CD4-positive, alpha-beta memory T cell (primary cell): ENCODE measurements at regions not wholly inside any gene's neighbourhood (a gene's known extent, or its start where the extent isn't known, plus 50 kb on each side); places are given as distances from the start of the nearest gene placed in this dataset.

Source experiments
- CTCF ChIA-PET: fragments of 350-600 bp; sonication (Branson Sonifier 250); formaldehyde crosslinking; loops from one replicate; lab custom pipeline; 2021; ENCODE audit warnings: inconsistent platforms; ENCODE audit not compliant: partially characterized antibody; lab: Charles Lee
- POLR2A ChIA-PET: fragments of 350-600 bp; sonication (Branson Sonifier 250); formaldehyde crosslinking; loops from one replicate; lab custom pipeline; 2021; ENCODE audit not compliant: partially characterized antibody; lab: Charles Lee
- DNase-seq, 5 donors: peaks; one replicate each; pipeline versions ENCODE4 v3.0.0 to v3.0.0-alpha.2; 2020 to 2022; ENCODE audit warnings: mixed read lengths in 1 of 5
- H3K27ac ChIP-seq: one replicate; pipeline ENCODE4 v1.7.0; 2013; ENCODE audit warnings: low read depth, low read length
- H3K27me3 ChIP-seq: 2 replicates; pipeline ENCODE4 v1.7.0; 2013; ENCODE audit warnings: mild to moderate bottlenecking, low read length, moderate library complexity; ENCODE audit not compliant: insufficient read depth
- H3K36me3 ChIP-seq: 2 replicates; pipeline ENCODE4 v1.7.0; 2013; ENCODE audit warnings: mild to moderate bottlenecking, low read length, moderate library complexity; ENCODE audit not compliant: insufficient read depth
- H3K4me1 ChIP-seq: 2 replicates; pipeline ENCODE4 v1.7.0; 2013; ENCODE audit warnings: mild to moderate bottlenecking, low read length, moderate library complexity; ENCODE audit not compliant: insufficient read depth
- H3K4me3 ChIP-seq, 2 donors: one replicate each; pipeline ENCODE4 v1.7.0; 2013; ENCODE audit warnings: low read length in 2 of 2, mild to moderate bottlenecking in 1 of 2
- H3K9me3 ChIP-seq, 2 donors: one replicate each; pipeline ENCODE4 v1.7.0; 2013; ENCODE audit warnings: low read length in 2 of 2, control low read depth in 1 of 2; ENCODE audit not compliant: control insufficient read depth in 1 of 2
- H3K27ac Mint-ChIP-seq, 7 donors: one replicate each; pipeline ENCODE4 v1.8.0; 2020 to 2021; ENCODE audit warnings: mixed read lengths in 7 of 7, mild to moderate bottlenecking in 6 of 7, inconsistent platforms in 3 of 7, moderate library complexity in 3 of 7
- H3K27me3 Mint-ChIP-seq, 2 donors: one replicate each; pipeline ENCODE4 v1.8.0; 2020 to 2021; ENCODE audit warnings: mixed read lengths in 2 of 2
- H3K36me3 Mint-ChIP-seq, 2 donors: one replicate each; pipeline ENCODE4 v1.8.0; 2020 to 2021; ENCODE audit warnings: mixed read lengths in 2 of 2, inconsistent platforms in 1 of 2, mild to moderate bottlenecking in 1 of 2
- H3K4me1 Mint-ChIP-seq, 4 donors: one replicate each; pipeline ENCODE4 v1.8.0; 2020 to 2021; ENCODE audit warnings: mixed read lengths in 4 of 4, mild to moderate bottlenecking in 1 of 4
- H3K4me3 Mint-ChIP-seq, 8 donors: one replicate each; pipeline ENCODE4 v1.8.0; 2020 to 2021; ENCODE audit warnings: mixed read lengths in 8 of 8, mild to moderate bottlenecking in 7 of 8, moderate library complexity in 6 of 8, inconsistent platforms in 3 of 8
- H3K9me3 Mint-ChIP-seq, 8 donors: one replicate each; pipeline ENCODE4 v1.8.0; 2020 to 2021; ENCODE audit warnings: mixed read lengths in 8 of 8, mild to moderate bottlenecking in 5 of 8, inconsistent platforms in 3 of 8, moderate library complexity in 1 of 8
- intact Hi-C: fragments of 100-400 bp; cut with micrococcal nuclease; formaldehyde crosslinking; loops from one replicate; pipeline ENCODE4 v1.15.1; 2023

- intact Hi-C loops = no loop called here
- Mint-ChIP-seq H3K9me3 (peaks cover 0 to 6% (median 3%) of the 10 kb centered on the region in 8 donors), H3K36me3 (no peaks in the 10 kb centered on the region), H3K27ac (peak overlapping the region in 1 of 7 donors; percentile 45), H3K4me3 (peak overlapping the region in 1 of 8 donors; percentile 41), H3K4me1 (no peaks in the 10 kb centered on the region), H3K27me3 (peaks cover 6 to 9% of the 10 kb centered on the region in 2 donors)
- no peaks in the 10 kb centered on the region for H3K36me3 ChIP-seq
- POLR2A ChIA-PET = no interaction called here
- no peaks in the 10 kb centered on the region for H3K9me3 ChIP-seq
- H3K4me3 ChIP-seq = no peak overlapping the region
- no peak for DNase-seq
- H3K27me3 ChIP-seq = no peaks in the 10 kb centered on the region
- no peaks in the 10 kb centered on the region for H3K4me1 ChIP-seq
- H3K27ac ChIP-seq = no peak overlapping the region
- CTCF ChIA-PET = no interaction called here
Measured at GRCh38 chr15:72890043-72890442, 106.5 kb upstream of the ADPGK start.

GRCh38 chr15:72889545-72889944 is 106.0 kb upstream of the ADPGK start:
- H3K4me3 ChIP-seq = no peak overlapping the region
- DNase-seq = no peak
- intact Hi-C loops = no loop called here
- Mint-ChIP-seq H3K36me3 (no peaks in the 10 kb centered on the region), H3K27ac (no peak overlapping the region), H3K4me3 (no peak overlapping the region), H3K27me3 (peaks cover 6 to 9% of the 10 kb centered on the region in 2 donors), H3K4me1 (no peaks in the 10 kb centered on the region), H3K9me3 (peaks cover 0 to 8% (median 5%) of the 10 kb centered on the region in 8 donors)
- ChIA-PET POLR2A (no interaction called here), CTCF (no interaction called here)
- no peaks in the 10 kb centered on the region for H3K9me3 ChIP-seq
- H3K4me1 ChIP-seq = no peaks in the 10 kb centered on the region
- H3K27me3 ChIP-seq = no peaks in the 10 kb centered on the region
- H3K27ac ChIP-seq = no peak overlapping the region
- no peaks in the 10 kb centered on the region for H3K36me3 ChIP-seq

- no peak for DNase-seq
- Mint-ChIP-seq H3K9me3 (peaks cover 0 to 12% (median 6%) of the 10 kb centered on the region in 8 donors), H3K27me3 (peaks cover 5 to 9% of the 10 kb centered on the region in 2 donors), H3K4me3 (no peak overlapping the region), H3K36me3 (no peaks in the 10 kb centered on the region), H3K4me1 (no peaks in the 10 kb centered on the region), H3K27ac (no peak overlapping the region)
- intact Hi-C loops = no loop called here
- no peak overlapping the region for H3K4me3 ChIP-seq
- POLR2A ChIA-PET = no interaction called here
- no peaks in the 10 kb centered on the region for H3K36me3 ChIP-seq
- no peaks in the 10 kb centered on the region for H3K9me3 ChIP-seq
- no peaks in the 10 kb centered on the region for H3K27me3 ChIP-seq
- H3K27ac ChIP-seq = no peak overlapping the region
- CTCF ChIA-PET = no interaction called here
- H3K4me1 ChIP-seq = no peaks in the 10 kb centered on the region
Measured at GRCh38 chr15:72888811-72889210, 105.3 kb upstream of the ADPGK start.

DNA sequence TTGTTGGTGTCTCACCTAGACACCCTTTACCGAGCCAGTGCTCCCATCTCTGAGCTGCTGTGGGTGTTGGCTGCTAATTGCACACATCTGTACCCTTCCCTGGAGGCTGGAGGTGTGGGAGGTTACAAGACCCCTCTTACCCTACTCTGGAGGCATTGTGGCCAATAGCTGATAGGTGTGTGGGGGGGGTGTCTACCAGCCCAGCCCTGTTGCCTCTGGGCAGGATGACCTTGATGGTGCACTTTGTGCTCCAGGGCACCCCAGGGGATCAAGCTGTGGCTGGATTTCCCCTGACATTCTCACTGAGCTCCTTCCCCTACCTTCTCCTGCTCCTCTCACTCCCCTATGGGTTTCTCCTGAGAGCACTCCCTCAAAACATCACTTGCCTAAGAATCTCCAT is 104.7 kb upstream of the ADPGK start:
- no peak overlapping the region for H3K4me3 ChIP-seq
- no peaks in the 10 kb centered on the region for H3K36me3 ChIP-seq
- no peaks in the 10 kb centered on the region for H3K9me3 ChIP-seq
- no peaks in the 10 kb centered on the region for H3K4me1 ChIP-seq
- no peaks in the 10 kb centered on the region for H3K4me1 Mint-ChIP-seq
- no peak for DNase-seq
- H3K27me3 Mint-ChIP-seq = peaks cover 5 to 9% of the 10 kb centered on the region in 2 donors
- no peaks in the 10 kb centered on the region for H3K27me3 ChIP-seq
- no peak overlapping the region for H3K27ac ChIP-seq
- H3K9me3 Mint-ChIP-seq = peaks cover 0 to 13% (median 9%) of the 10 kb centered on the region in 8 donors
- no peaks in the 10 kb centered on the region for H3K36me3 Mint-ChIP-seq
- POLR2A ChIA-PET = no interaction called here
- H3K27ac Mint-ChIP-seq = no peak overlapping the region
- intact Hi-C loops = no loop called here
- CTCF ChIA-PET = no interaction called here
- H3K4me3 Mint-ChIP-seq = no peak overlapping the region

GRCh38 chr15:72887376-72887775 is 103.8 kb upstream of the ADPGK start:
- Mint-ChIP-seq H3K27me3 (peaks cover 5 to 7% of the 10 kb centered on the region in 2 donors), H3K4me3 (no peak overlapping the region), H3K27ac (no peak overlapping the region), H3K4me1 (no peaks in the 10 kb centered on the region), H3K36me3 (peaks cover 0 to 4% of the 10 kb centered on the region in 2 donors), H3K9me3 (peaks cover 2 to 20% (median 13%) of the 10 kb centered on the region in 8 donors)
- CTCF ChIA-PET = no interaction called here
- Histone ChIP-seq H3K36me3 (no peaks in the 10 kb centered on the region), H3K4me1 (no peaks in the 10 kb centered on the region), H3K9me3 (no peaks in the 10 kb centered on the region), H3K27me3 (no peaks in the 10 kb centered on the region), H3K4me3 (no peak overlapping the region), H3K27ac (no peak overlapping the region)
- DNase-seq = no peak
- intact Hi-C loops = no loop called here
- POLR2A ChIA-PET = no interaction called here

GRCh38 chr15:72884311-72884710 is 100.8 kb upstream of the ADPGK start:
- POLR2A ChIA-PET = no interaction called here
- Histone ChIP-seq H3K4me1 (no peaks in the 10 kb centered on the region), H3K36me3 (no peaks in the 10 kb centered on the region), H3K27me3 (no peaks in the 10 kb centered on the region), H3K27ac (no peak overlapping the region), H3K4me3 (no peak overlapping the region), H3K9me3 (no peaks in the 10 kb centered on the region)
- no peak overlapping the region for H3K27ac Mint-ChIP-seq
- no peaks in the 10 kb centered on the region for H3K4me1 Mint-ChIP-seq
- peaks cover 2 to 36% (median 23%) of the 10 kb centered on the region in 8 donors for H3K9me3 Mint-ChIP-seq
- CTCF ChIA-PET = no interaction called here
- intact Hi-C loops = no loop called here
- H3K4me3 Mint-ChIP-seq = no peak overlapping the region
- H3K36me3 Mint-ChIP-seq = peaks cover 0 to 8% of the 10 kb centered on the region in 2 donors
- peaks cover 7 to 14% of the 10 kb centered on the region in 2 donors for H3K27me3 Mint-ChIP-seq
- DNase-seq = no peak

- no peaks in the 10 kb centered on the region for H3K4me1 ChIP-seq
- H3K36me3 ChIP-seq = no peaks in the 10 kb centered on the region
- no peaks in the 10 kb centered on the region for H3K27me3 ChIP-seq
- H3K4me1 Mint-ChIP-seq = peaks cover 0 to 1% (median 0%) of the 10 kb centered on the region in 4 donors
- H3K9me3 ChIP-seq = no peaks in the 10 kb centered on the region
- no peak overlapping the region for H3K27ac Mint-ChIP-seq
- H3K27ac ChIP-seq = no peak overlapping the region
- no peaks in the 10 kb centered on the region for H3K36me3 Mint-ChIP-seq
- CTCF ChIA-PET = no interaction called here
- peaks cover 1 to 3% of the 10 kb centered on the region in 2 donors for H3K27me3 Mint-ChIP-seq
- intact Hi-C loops = no loop called here
- POLR2A ChIA-PET = no interaction called here
- H3K9me3 Mint-ChIP-seq = peaks cover 0 to 4% (median 0%) of the 10 kb centered on the region in 8 donors
- H3K4me3 Mint-ChIP-seq = no peak overlapping the region
- DNase-seq = no peak
- no peak overlapping the region for H3K4me3 ChIP-seq
Measured at GRCh38 chr15:72873379-72874233, 90.0 kb upstream of the ADPGK start.
